PFSK-1 (cell line): ENCODE measurements at regions not wholly inside any gene's neighbourhood (a gene's known extent, or its start where the extent isn't known, plus 50 kb on each side); places are given as distances from the start of the nearest gene placed in this dataset.

Experiments
- POLR2AphosphoS5 ChIP-seq: IDR thresholded peaks from 2 replicates; pipeline ENCODE4 v1.6.1; 2012; ENCODE audit warnings: low read depth, mild to moderate bottlenecking, control low read depth, low read length, moderate library complexity
- TAF1 ChIP-seq: IDR thresholded peaks from 2 replicates; pipeline ENCODE4 v1.6.1; 2012; ENCODE audit warnings: low read length, control low read depth, borderline replicate concordance; ENCODE audit not compliant: insufficient read depth

DNA sequence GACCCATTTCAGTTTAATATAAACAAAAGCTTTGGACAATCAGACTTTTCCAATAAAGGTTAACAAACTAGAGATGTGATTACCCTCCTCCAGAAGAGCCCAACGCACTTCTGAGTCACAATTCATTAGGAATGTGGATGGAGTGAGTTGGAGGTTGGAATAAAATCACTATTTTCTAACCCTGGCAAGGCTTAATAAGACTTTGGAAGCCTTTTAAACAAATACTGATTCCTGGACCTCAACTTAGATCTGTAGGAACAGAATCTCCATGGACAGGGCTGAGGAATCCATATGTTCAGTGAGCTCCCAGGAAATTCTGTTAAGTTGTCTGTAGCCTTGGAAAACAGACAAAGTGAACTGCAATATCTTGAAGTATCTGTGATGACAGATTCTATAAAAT lies 233.5 kb upstream of the ELL2 start:
- TF ChIP-seq POLR2AphosphoS5 (no peak), TAF1 (no peak)
